GM13977 (cell line): ENCODE measurements at regions not wholly inside any gene's neighbourhood (a gene's known extent, or its start where the extent isn't known, plus 50 kb on each side); places are given as distances from the start of the nearest gene placed in this dataset.

Experiments used
- DNase-seq: peaks from one replicate; pipeline ENCODE4 v3.0.0; 2012; ENCODE audit warnings: low spot score
- in situ Hi-C: fragments of 300-500 bp; cut with MboI; formaldehyde crosslinking; loops from one replicate; pipeline ENCODE4 v1.12.0; 2022; ENCODE audit warnings: low sequenced_read_pairs, low pct_unique_long_range_greater_than_20kb, mixed read lengths, inconsistent platforms; ENCODE audit not compliant: unreplicated experiment
- TF ChIP-seq, protein P1 (sequence below): IDR thresholded peaks from 2 replicates; pipeline ENCODE4 v1.5.1; 2012; ENCODE audit warnings: mild to moderate bottlenecking, control low read depth; ENCODE audit not compliant: insufficient read depth; ENCODE audit errors: extremely low read depth, missing control alignments

DNA sequence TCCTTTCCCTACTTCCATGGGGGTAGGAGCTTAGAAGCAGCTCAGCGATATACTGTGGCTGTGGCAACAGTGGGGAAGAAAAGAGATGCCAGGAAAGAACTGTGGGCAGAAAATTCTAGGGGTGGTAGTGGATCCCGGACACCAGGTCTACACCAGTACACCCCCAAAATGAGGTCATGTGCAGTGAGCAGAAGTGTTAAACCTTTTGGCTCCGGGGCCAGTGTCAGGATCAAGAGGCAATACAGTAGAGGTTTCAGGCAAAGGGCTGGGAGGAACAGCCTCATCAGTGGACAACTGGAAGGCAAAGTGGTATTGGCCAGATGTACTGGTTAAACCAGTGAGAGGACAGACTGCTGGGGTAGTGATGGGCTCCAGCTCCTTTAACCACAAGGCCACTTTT is 163.1 kb upstream of the CCL2 start:
- in situ Hi-C loops = no loop called here
- TF ChIP-seq, protein P1, sequence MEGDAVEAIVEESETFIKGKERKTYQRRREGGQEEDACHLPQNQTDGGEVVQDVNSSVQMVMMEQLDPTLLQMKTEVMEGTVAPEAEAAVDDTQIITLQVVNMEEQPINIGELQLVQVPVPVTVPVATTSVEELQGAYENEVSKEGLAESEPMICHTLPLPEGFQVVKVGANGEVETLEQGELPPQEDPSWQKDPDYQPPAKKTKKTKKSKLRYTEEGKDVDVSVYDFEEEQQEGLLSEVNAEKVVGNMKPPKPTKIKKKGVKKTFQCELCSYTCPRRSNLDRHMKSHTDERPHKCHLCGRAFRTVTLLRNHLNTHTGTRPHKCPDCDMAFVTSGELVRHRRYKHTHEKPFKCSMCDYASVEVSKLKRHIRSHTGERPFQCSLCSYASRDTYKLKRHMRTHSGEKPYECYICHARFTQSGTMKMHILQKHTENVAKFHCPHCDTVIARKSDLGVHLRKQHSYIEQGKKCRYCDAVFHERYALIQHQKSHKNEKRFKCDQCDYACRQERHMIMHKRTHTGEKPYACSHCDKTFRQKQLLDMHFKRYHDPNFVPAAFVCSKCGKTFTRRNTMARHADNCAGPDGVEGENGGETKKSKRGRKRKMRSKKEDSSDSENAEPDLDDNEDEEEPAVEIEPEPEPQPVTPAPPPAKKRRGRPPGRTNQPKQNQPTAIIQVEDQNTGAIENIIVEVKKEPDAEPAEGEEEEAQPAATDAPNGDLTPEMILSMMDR = no peak
- no peak for DNase-seq

DNA sequence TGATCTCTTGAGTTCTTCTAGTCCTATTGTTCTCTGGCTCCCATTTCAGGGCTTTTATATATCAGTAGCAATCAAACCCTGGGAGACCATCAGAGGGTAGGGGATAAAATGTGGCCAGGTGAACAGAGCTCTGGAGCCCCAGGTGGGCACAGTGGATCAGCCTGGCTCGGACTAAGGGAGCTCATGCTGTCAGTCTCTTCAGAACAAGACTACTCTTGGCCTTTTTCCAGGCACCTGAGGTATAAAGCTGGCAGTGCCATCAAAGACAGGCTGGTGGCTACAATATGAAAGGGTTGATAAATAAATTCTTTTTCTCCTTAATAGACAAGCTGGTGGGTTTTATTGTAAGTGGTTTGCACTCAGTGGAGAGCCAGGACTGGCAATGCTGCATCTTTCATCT is 160.0 kb upstream of the CCL2 start:
- in situ Hi-C loops = no loop called here
- DNase-seq = no peak
- TF ChIP-seq, protein P1 = no peak

DNA sequence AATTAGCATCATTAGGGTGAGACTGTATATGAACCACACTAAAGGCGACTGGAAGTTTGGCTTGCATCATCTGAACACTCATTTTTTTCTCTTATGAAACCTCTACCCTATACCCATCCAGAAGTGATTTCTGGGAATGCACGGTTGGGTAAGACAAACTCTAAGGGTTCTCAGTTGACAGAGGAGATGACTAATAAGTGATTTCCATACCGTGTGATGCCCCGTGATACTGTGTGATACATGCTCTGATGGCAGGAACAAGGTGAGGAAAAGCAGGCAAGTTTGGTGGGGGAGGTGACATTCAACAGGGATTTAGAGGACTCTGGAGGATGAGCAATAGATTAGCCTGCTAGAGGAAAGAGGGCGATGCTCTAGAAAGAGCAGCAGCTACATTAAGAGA is 156.4 kb upstream of the CCL2 start:
- in situ Hi-C loops = no loop called here
- no peak for DNase-seq
- TF ChIP-seq, protein P1 = no peak

DNA sequence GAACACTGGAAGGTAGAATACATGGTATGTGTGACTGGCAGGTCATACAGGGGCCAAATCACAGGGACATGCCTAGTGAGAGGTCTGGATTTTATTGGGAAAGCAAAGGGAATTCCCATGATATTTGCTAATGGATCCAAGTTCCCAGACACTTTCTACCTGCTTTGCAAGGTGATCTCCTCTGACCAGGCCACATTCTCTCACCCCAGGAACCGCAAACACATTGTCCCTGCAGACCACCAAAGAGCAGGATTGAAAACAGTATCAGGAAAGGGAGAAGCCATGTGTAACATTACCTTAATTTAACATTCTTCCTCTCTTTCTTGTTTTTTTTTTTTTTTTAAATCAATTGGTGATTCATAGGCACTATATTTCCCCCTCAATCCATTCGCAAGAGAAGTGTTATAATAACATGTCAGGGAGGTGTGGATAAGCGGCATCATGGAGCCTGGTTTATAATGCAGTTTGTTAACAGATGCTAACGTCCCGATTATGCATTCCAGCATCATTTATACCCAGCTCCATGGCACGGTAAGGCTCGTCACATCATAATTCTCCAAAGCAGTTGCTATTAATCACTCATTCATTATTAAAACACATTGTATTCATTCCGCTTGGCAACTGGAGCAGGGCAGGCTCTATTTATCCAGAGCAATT is 155.1 kb upstream of the CCL2 start:
- DNase-seq = no peak
- in situ Hi-C loops = no loop called here

DNA sequence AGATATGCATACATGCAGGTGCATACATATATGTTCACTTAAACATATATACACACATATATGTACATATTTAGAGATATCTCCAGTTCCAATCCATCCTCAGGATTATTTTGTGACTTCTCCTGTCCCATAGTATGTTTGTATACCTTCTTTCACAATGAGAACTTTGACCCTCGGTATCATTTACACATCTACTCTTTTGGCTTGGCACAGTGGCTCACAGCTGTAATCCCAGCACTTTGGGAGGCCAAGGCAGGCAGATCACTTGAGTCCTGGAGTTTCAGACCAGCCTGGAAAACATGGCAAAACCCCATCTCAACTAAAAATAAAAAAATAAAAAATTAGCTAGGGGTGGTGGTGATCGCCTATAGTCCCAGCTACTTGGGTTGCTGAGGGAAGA is 148.1 kb upstream of the CCL2 start:
- TF ChIP-seq, protein P1 = no peak
- DNase-seq = no peak
- in situ Hi-C loops = no loop called here

More for the DNA sequence above, 155.1 kb upstream of the CCL2 start:
- TF ChIP-seq, protein P1 = no peak

DNA sequence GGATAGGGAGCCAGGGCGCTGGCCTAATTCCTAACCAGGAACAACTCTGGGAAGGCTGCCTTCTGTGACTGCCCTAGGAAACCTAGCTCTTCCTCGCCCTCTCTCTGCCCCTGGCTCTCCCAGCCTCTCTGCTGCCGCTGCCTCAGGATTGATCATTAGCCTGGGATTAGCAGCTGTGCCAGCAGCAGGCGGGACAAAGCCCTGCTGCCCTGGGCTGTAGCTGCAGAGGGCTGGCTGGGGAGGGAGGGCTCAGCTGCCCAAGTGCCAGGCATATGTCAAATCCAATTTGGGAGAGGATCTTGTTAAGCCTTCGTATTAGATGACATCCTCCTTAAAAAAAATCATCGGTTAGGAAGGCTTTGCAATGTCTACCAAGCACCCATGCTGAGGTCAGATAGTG is 144.8 kb upstream of the CCL2 start:
- TF ChIP-seq, protein P1 = no peak
- in situ Hi-C loops = no loop called here
- DNase-seq = no peak
